ENCODE measurements at regions not wholly inside any gene's neighbourhood (a gene's known extent, or its start where the extent isn't known, plus 50 kb on each side); places are given as distances from the start of the nearest gene placed in this dataset.
"Not testable (repeated sequence)": the region's sequence is repeated elsewhere in the genome, so short reads cannot be mapped to it uniquely, and the experiment has no call there.

DNA sequence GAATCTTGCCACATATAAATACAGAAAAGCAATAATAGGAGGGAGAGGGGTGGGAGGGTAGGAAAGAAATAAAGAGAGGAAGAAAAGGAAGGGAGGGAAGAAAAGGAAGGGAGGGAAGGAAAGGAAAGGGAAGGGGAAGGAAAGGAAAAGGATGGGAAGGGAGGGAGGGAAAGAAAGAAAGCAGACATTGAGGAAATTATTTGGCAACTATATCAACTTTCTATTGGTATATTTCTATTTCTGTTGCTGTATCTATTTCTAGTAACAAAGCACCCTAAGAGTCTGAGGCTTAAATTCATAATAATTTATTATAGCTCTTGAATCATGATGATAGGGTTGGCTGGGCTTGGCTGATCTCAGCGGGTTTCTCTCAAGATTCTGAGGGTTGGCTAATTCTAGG is 648.0 kb downstream of the CCDC85A start:
- Mint-ChIP-seq H3K36me3 (no peaks in the 10 kb centered on the region), H3K4me1 (no peaks in the 10 kb centered on the region), H3K9me3 (peaks cover 8% of the 10 kb centered on the region), H3K27ac (no peak overlapping the region), H3K4me3 (no peak overlapping the region), H3K27me3 (ENCODE audit: low read depth) (no peaks in the 10 kb centered on the region)
- DNase-seq (ENCODE audit: low spot score in 2 of 2, unreplicated experiment in 2 of 2), result no peak
- TF ChIP-seq, protein P1, sequence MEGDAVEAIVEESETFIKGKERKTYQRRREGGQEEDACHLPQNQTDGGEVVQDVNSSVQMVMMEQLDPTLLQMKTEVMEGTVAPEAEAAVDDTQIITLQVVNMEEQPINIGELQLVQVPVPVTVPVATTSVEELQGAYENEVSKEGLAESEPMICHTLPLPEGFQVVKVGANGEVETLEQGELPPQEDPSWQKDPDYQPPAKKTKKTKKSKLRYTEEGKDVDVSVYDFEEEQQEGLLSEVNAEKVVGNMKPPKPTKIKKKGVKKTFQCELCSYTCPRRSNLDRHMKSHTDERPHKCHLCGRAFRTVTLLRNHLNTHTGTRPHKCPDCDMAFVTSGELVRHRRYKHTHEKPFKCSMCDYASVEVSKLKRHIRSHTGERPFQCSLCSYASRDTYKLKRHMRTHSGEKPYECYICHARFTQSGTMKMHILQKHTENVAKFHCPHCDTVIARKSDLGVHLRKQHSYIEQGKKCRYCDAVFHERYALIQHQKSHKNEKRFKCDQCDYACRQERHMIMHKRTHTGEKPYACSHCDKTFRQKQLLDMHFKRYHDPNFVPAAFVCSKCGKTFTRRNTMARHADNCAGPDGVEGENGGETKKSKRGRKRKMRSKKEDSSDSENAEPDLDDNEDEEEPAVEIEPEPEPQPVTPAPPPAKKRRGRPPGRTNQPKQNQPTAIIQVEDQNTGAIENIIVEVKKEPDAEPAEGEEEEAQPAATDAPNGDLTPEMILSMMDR (IDR thresholded peaks at IDR 0.05; ENCODE audit: unreplicated experiment), result no peak

DNA sequence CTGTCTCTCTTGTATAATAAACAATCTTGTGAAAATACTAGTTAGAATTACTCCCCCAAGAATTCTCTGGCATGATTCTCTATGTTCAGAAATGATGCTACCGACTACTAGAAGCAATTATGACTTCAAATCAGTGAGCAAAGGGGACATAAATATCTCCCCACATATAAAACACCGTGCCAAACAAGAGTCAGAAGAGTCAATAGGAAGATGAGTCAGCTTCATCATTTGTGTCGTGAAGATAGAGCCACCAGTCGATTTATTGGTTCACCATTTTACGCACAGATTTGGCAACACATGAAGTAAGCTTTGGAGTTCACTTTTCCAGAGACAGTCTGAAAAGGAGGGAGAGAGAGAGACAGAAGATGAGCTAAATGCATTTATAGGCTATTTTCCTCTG is 650.9 kb downstream of the CCDC85A start:
- Mint-ChIP-seq H3K27ac (no peak overlapping the region), H3K36me3 (no peaks in the 10 kb centered on the region), H3K4me1 (no peaks in the 10 kb centered on the region), H3K4me3 (no peak overlapping the region), H3K27me3 (ENCODE audit: low read depth) (no peaks in the 10 kb centered on the region), H3K9me3 (peaks cover 22% of the 10 kb centered on the region)
- DNase-seq (ENCODE audit: low spot score in 2 of 2, unreplicated experiment in 2 of 2), result no peak
- TF ChIP-seq, protein P1 (IDR thresholded peaks at IDR 0.05; ENCODE audit: unreplicated experiment), result no peak

DNA sequence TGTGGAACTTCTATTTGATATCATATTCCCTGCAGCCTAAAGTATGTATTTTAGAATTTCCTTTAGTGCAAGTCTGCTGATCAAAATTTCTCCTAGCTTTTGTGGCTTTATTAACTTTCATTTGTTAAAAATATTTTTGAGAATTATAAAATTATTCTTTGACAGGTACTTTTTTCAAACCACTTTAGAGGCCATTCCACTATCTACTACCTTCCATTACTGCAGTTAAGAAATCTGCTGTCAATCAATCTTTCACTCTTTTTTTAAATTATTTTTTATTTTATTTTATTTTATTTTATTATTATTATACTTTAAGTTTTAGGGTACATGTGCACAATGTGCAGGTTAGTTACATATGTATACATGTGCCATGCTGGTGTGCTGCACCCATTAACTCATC is 656.2 kb downstream of the CCDC85A start:
- not testable (repeated sequence) for H3K4me3 Mint-ChIP-seq; H3K27me3 Mint-ChIP-seq (ENCODE audit: low read depth); DNase-seq (ENCODE audit: low spot score in 2 of 2, unreplicated experiment in 2 of 2); H3K27ac Mint-ChIP-seq; H3K36me3 Mint-ChIP-seq; H3K4me1 Mint-ChIP-seq
- H3K9me3 Mint-ChIP-seq, result peaks cover 38% of the 10 kb centered on the region

DNA sequence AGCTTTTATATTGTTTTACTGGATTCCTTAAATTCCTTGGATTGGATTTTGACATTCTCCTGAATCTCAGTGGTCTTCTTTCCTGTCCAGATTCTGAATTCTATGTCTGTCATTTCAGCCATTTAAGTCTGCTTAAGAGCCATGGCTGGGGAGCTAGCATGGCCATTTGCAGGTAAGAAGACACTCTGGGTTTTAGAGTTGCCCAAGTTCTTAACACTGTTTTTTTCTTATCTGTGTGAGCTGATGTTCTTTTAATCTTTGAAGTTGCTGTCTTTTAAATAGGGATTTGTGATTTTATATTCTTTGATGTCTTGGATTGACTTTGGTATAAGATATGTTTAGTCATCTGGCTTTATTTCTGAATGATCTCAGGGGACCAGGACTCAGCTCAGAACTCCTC is 677.2 kb downstream of the CCDC85A start:
- Mint-ChIP-seq H3K4me1 (no peaks in the 10 kb centered on the region), H3K36me3 (no peaks in the 10 kb centered on the region), H3K4me3 (no peak overlapping the region), H3K27me3 (ENCODE audit: low read depth) (no peaks in the 10 kb centered on the region), H3K27ac (no peak overlapping the region), H3K9me3 (peaks cover 36% of the 10 kb centered on the region)
- TF ChIP-seq, protein P1 (IDR thresholded peaks at IDR 0.05; ENCODE audit: unreplicated experiment), result no peak
- no peak for DNase-seq (ENCODE audit: low spot score in 2 of 2, unreplicated experiment in 2 of 2)

DNA sequence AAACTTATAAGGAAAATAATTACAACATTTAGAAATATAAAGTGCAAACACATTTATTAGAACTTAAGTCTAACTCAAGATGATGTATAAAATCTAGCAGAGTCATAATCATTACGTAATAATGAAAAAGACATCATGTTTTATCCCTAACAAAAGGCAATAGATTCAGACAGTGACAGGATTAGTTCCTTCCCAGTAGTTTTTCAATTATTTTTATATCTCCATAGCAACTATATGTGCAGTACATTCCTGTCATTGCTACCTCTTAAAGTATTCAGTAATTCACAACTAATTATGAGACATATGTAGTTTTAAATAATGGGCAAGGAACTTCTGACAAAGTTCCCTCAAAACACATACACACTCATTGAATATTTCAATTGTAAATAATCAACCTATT is 687.9 kb downstream of the CCDC85A start:
- Mint-ChIP-seq H3K9me3 (peaks cover 11% of the 10 kb centered on the region), H3K4me1 (no peaks in the 10 kb centered on the region), H3K4me3 (no peak overlapping the region), H3K36me3 (no peaks in the 10 kb centered on the region), H3K27me3 (ENCODE audit: low read depth) (no peaks in the 10 kb centered on the region), H3K27ac (no peak overlapping the region)
- DNase-seq (ENCODE audit: low spot score in 2 of 2, unreplicated experiment in 2 of 2), result no peak
- TF ChIP-seq, protein P1 (IDR thresholded peaks at IDR 0.05; ENCODE audit: unreplicated experiment), result no peak

DNA sequence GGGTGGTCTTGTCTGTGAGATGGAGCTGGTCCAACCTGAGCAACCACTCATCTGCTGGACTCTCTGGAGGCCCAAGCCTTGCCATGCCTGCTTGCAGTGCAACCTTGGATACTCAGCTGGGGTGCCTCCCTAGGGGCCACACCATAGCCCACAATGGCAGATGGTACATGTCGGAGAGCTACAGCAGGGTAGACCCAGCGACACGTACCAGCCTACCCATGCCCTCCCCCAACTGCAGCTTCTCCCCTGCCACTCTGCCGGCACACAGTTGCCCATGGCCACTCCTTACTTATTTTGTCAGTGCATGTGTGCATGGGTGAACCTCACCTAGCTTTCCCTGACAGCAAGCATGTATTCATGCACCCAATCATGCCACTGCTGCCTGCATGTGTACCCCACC is 690.9 kb downstream of the CCDC85A start:
- H3K9me3 Mint-ChIP-seq, result peaks cover 11% of the 10 kb centered on the region
- DNase-seq (ENCODE audit: low spot score in 2 of 2, unreplicated experiment in 2 of 2), result no peak
- TF ChIP-seq, protein P1 (IDR thresholded peaks at IDR 0.05; ENCODE audit: unreplicated experiment), result no peak
- H3K4me1 Mint-ChIP-seq, result no peaks in the 10 kb centered on the region
- H3K27me3 Mint-ChIP-seq (ENCODE audit: low read depth), result peaks cover 2% of the 10 kb centered on the region
- H3K4me3 Mint-ChIP-seq, result no peak overlapping the region
- H3K36me3 Mint-ChIP-seq, result no peaks in the 10 kb centered on the region
- no peak overlapping the region for H3K27ac Mint-ChIP-seq
